HG02759 (cell line): ENCODE measurements at regions not wholly inside any gene's neighbourhood (a gene's known extent, or its start where the extent isn't known, plus 50 kb on each side); places are given as distances from the start of the nearest gene placed in this dataset.

Experiments used
- ATAC-seq: cut with Tn5 transposase; IDR thresholded peaks from one replicate; pipeline ENCODE4 v1.9.1; 2021; ENCODE audit warnings: mild to moderate bottlenecking, moderate library complexity; ENCODE audit not compliant: unreplicated experiment

DNA sequence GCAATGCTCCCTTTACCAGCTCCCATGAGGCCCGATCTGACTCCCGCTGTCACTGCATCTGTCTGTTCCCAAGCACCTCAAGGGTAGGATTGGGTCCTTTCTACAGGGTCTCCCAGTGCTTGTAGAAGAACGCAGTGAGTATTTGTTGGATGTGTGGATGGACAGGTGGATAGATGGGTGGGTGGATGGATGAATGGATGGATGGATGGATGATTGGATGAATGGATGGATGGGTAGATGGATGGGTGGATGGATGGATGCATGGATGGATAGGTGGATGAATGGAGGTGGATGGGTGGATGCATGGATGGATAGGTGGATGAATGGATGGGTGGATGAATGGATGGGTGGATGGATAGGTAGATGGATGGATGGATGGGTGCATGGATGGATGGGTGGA is 91.6 kb downstream of the HS1BP3 start:
- ATAC-seq: no peak

DNA sequence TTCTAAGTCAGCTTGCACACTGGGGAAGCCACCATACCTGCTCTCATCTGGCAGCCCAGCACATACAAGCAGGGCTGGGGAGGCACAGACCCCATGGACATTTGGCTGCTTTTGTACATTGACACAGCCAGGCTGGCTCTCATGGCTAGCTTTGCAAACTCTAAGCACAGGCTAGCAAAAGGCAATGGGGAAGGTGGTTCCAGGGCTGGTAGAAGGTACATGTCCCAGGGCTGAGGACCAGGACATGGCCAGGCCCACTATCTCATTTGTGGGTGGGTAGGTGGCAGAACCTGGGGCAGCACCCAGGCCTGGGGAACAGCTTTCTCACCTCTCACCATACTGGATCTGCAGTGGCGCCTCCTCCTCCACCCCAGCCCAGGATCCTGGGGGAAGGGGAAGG is 90.9 kb downstream of the HS1BP3 start:
- no peak for ATAC-seq

- ATAC-seq: no peak
These were observed 89.8 kb downstream of the HS1BP3 start for GRCh38 chr2:20560891-20561636.

DNA sequence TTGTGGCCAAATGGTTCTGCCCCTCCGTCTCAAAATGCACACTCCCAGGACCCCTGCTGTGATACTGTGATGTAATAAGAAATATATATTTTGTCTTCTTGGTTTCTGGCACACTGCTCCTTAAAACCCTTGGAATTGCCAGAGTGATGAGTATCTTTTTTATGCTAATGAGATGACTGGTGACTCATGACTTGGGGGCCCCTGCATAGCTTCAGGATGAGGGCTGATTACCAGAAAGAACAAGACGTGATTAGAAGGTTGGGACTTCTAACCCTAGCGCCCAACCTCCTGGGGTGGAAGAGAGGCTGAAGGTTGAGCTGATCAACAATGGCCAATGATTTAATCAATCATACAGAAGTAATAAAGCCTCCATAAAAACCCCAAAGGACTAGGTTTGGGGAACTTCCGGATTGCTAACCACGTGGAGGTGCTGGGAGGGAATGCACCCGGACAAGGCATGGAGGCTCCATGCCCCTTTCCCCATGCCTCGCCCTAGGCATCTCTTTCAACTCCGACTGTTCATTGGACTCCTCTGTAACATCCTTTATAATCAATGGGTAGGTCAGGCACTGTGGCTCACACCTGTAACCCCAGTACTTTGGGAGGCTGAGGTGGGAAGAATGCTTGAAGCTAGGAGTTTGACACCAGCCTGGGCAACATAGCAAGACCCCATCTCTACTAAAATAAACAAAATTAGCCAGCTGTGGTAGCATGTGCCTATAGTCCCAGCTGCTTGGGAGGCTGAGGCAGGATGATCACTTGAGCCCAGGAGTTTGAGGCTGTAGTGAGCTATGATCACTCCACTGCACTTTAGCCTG is 89.1 kb downstream of the HS1BP3 start:
- ATAC-seq: no peak

GRCh38 chr2:20562540-20563225 is 88.2 kb downstream of the HS1BP3 start:
- no peak for ATAC-seq

GRCh38 chr2:20563251-20563650 is 87.6 kb downstream of the HS1BP3 start:
- no peak for ATAC-seq

GRCh38 chr2:20563833-20564232 is 87.1 kb downstream of the HS1BP3 start:
- no peak for ATAC-seq

DNA sequence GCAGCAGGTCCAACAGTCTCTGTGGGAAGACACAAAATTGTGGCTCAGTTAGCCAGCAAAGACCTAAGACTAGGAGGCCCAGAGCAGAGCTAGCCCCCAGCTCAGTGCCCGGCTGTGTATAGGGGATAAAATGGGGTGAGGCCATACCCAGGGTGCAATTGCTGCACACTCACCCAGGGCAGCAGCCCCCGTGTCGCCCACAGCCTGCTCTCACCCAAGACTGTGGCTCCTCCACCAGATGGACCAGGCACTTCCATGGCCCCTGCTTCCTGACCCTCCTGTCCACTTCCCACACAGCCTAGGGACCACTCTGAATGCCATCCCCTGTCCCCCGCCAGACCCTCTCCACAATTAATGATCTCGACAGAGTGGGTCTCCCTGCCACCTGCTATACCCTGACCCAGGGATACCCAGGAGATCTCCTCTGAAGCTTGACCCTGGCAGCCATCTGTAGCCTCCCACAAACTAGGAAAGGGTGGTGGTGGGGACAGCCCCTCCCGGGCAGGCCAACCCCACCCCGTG is 85.7 kb downstream of the HS1BP3 start:
- no peak for ATAC-seq

- ATAC-seq: no peak
These were observed 85.2 kb downstream of the HS1BP3 start for GRCh38 chr2:20565623-20566236.

DNA sequence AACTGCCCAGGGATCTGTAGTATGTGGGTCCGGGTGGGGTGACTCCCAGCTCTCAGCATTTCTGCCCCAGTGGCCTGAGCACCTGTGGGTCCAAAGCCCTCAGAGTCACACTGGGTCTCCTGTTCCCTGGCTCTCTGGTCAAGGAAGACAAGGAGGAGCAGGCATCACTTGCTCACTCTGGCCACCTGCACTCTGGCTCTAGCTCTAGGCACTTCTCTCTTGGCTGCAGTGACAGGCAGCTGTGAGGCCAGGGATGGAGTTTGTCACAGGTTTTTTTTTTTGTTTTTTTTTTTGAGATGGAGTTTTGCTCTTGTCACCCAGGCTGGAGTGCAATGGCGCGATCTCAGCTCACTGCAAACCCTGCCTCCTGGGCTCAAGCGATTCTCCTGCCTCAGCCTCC is 84.6 kb downstream of the HS1BP3 start:
- ATAC-seq: no peak

DNA sequence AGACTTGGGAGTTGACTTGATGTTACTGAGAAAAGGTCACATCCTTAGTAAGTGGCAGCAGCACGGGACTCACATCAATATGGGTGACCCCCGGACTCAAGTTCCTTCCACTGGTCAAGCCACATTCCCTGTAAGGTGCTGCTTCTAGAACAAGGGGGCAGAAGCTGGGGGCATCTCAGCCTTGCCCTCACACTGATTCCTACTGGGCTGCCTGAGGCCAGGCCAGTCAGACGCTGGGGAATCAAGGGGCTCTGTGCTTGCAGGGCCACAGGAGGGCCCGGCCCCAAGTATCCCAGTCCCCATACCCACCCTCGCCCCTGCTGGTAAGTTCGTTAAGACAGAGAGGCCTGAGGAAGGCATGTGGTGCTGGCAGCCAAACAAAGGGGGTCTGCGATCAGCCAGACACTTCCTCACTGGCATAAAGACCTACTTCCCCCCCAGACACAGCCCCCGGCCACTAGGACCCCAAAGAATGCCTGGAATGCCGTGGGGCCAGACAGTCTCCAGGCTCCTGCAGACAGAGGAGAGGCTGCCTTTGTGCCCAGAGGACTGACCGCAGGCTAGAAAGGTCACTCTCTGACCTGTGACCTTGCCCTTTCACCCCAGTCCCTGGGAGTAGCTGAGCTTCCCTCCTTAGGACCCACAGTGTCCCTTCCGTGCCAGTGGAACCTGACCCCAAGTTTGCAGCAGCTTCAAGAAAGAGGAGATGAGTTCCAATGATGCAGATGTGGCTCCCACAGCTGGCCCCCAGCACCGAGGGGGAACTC is 83.6 kb downstream of the HS1BP3 start:
- ATAC-seq: no peak
